ENCODE measurements at regions not wholly inside any gene's neighbourhood (a gene's known extent, or its start where the extent isn't known, plus 50 kb on each side); places are given as distances from the start of the nearest gene placed in this dataset.

DNA sequence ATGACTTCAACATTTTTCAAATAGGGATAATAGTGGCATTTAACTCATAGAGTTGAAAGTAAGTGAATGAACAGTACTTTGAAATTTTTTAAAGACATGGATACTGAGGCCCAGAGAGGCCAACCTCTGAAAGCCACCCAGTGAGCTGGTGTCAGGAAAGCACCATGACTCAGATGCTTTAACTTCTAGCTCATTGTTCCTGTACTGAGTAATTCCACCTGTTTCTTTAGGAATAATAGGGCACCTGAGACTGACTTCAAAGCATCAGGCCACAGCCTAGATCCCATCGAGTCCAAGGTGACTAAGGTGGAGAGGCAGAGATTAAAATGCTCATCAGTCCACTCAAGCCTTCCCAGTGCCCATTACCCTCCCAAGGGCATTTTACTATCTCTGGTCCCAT, 491.8 kb upstream of the TENM4 start (continued):
- TF ChIP-seq RXRA (IDR thresholded peaks at IDR 0.05) (no peak), EGR1 (IDR thresholded peaks at IDR 0.05; ENCODE audit: low read depth in 2 of 2) (no peak), HNF4A (conservative IDR thresholded peaks at IDR 0.05) (no peak), RAD21 (IDR thresholded peaks at IDR 0.05) (no peak)

DNA sequence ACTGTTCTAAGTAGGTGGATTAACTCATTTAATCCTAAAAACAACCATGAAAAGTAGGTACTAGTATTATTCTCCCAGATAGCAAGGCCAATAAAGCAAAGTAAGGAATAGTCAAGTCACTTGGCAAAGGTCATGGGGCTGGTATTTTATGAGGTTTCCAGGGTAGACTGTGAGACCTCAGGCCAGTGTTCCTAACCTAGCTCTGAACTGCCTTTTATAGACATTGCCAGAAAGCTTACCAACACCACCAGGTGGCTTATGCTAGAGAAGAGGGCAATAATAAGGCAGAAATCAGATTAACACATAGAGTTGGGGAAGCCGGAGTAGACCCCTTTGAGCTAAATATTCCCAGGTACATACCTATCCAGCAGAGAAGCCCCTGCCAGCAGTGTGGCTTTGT, 490.9 kb upstream of the TENM4 start:
- TF ChIP-seq EGR1 (IDR thresholded peaks at IDR 0.05; ENCODE audit: low read depth in 2 of 2): no peak
- no peak for TF ChIP-seq HNF4A (conservative IDR thresholded peaks at IDR 0.05)
- Histone ChIP-seq H3K36me3 (ENCODE audit: control insufficient read depth in 4 of 4, insufficient read depth in 3 of 4, low read depth in 1 of 4, low read length in 3 of 4) (no peaks in the 10 kb centered on the region), H3K27me3 (ENCODE audit: control insufficient read depth in 4 of 4, insufficient read depth in 4 of 4, low read length in 3 of 4) (no peaks in the 10 kb centered on the region), H3K4me1 (ENCODE audit: control insufficient read depth in 4 of 4, insufficient read depth in 4 of 4, low read length in 3 of 4) (no peaks in the 10 kb centered on the region), H3K4me3 (ENCODE audit: low read depth in 1 of 3, low read length in 3 of 3) (no peak overlapping the region), H3K9ac (ENCODE audit: low read depth in 1 of 2, low read length in 2 of 2) (no peak overlapping the region), H3K9me3 (ENCODE audit: control insufficient read depth in 4 of 4, low read length in 3 of 4) (no peaks in the 10 kb centered on the region), H3K27ac (ENCODE audit: low read depth in 1 of 2, low read length in 2 of 2) (no peak overlapping the region)
- DNase-seq (ENCODE audit: low spot score): no peak
- 91% methylated on average over 1 of the region's 1 CpG for WGBS

DNA sequence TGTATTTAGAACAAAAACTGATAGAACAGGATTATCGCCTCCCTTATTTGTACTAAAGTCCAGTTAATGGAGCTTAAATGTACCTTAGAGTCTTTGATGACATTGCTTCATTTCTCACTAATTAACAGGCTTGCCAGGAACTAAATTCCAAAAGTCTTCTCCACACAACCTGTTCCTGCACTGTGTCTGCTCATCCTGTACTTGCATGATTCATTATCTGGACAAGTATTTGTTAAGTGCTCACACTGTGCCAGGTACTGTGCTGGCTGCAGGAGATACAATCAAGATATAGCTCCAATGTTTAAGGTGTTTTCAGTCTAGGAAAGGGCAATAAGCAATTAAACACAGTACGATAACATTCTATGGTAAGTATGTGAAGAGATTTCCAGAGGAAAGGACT, 485.9 kb upstream of the TENM4 start:
- 87% methylated on average over 2 of the region's 2 CpGs for WGBS
- no peak for TF ChIP-seq NR2F2 (IDR thresholded peaks at IDR 0.05)
- TF ChIP-seq, protein P1, sequence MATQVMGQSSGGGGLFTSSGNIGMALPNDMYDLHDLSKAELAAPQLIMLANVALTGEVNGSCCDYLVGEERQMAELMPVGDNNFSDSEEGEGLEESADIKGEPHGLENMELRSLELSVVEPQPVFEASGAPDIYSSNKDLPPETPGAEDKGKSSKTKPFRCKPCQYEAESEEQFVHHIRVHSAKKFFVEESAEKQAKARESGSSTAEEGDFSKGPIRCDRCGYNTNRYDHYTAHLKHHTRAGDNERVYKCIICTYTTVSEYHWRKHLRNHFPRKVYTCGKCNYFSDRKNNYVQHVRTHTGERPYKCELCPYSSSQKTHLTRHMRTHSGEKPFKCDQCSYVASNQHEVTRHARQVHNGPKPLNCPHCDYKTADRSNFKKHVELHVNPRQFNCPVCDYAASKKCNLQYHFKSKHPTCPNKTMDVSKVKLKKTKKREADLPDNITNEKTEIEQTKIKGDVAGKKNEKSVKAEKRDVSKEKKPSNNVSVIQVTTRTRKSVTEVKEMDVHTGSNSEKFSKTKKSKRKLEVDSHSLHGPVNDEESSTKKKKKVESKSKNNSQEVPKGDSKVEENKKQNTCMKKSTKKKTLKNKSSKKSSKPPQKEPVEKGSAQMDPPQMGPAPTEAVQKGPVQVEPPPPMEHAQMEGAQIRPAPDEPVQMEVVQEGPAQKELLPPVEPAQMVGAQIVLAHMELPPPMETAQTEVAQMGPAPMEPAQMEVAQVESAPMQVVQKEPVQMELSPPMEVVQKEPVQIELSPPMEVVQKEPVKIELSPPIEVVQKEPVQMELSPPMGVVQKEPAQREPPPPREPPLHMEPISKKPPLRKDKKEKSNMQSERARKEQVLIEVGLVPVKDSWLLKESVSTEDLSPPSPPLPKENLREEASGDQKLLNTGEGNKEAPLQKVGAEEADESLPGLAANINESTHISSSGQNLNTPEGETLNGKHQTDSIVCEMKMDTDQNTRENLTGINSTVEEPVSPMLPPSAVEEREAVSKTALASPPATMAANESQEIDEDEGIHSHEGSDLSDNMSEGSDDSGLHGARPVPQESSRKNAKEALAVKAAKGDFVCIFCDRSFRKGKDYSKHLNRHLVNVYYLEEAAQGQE (IDR thresholded peaks at IDR 0.05): no peak
- no peak for TF ChIP-seq FOXA1 (IDR thresholded peaks at IDR 0.05)
- TF ChIP-seq TAF1 (conservative IDR thresholded peaks at IDR 0.05): no peak
- no peak for TF ChIP-seq JUND (IDR thresholded peaks at IDR 0.05)
- no peak for TF ChIP-seq HNF4G (IDR thresholded peaks at IDR 0.05)
- TF ChIP-seq SP1 (IDR thresholded peaks at IDR 0.05): no peak
- TF ChIP-seq, protein P2, sequence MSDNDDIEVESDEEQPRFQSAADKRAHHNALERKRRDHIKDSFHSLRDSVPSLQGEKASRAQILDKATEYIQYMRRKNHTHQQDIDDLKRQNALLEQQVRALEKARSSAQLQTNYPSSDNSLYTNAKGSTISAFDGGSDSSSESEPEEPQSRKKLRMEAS (IDR thresholded peaks at IDR 0.05): no peak
- TF ChIP-seq HNF4A (conservative IDR thresholded peaks at IDR 0.05): no peak
- TF ChIP-seq, protein P3, sequence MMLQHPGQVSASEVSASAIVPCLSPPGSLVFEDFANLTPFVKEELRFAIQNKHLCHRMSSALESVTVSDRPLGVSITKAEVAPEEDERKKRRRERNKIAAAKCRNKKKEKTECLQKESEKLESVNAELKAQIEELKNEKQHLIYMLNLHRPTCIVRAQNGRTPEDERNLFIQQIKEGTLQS (IDR thresholded peaks at IDR 0.05): no peak
- TF ChIP-seq EGR1 (IDR thresholded peaks at IDR 0.05; ENCODE audit: low read depth in 2 of 2): no peak
- TF ChIP-seq, protein P4, sequence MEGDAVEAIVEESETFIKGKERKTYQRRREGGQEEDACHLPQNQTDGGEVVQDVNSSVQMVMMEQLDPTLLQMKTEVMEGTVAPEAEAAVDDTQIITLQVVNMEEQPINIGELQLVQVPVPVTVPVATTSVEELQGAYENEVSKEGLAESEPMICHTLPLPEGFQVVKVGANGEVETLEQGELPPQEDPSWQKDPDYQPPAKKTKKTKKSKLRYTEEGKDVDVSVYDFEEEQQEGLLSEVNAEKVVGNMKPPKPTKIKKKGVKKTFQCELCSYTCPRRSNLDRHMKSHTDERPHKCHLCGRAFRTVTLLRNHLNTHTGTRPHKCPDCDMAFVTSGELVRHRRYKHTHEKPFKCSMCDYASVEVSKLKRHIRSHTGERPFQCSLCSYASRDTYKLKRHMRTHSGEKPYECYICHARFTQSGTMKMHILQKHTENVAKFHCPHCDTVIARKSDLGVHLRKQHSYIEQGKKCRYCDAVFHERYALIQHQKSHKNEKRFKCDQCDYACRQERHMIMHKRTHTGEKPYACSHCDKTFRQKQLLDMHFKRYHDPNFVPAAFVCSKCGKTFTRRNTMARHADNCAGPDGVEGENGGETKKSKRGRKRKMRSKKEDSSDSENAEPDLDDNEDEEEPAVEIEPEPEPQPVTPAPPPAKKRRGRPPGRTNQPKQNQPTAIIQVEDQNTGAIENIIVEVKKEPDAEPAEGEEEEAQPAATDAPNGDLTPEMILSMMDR (IDR thresholded peaks at IDR 0.05; ENCODE audit: low read depth, low read length, missing input control): no peak
- TF ChIP-seq, protein P5, sequence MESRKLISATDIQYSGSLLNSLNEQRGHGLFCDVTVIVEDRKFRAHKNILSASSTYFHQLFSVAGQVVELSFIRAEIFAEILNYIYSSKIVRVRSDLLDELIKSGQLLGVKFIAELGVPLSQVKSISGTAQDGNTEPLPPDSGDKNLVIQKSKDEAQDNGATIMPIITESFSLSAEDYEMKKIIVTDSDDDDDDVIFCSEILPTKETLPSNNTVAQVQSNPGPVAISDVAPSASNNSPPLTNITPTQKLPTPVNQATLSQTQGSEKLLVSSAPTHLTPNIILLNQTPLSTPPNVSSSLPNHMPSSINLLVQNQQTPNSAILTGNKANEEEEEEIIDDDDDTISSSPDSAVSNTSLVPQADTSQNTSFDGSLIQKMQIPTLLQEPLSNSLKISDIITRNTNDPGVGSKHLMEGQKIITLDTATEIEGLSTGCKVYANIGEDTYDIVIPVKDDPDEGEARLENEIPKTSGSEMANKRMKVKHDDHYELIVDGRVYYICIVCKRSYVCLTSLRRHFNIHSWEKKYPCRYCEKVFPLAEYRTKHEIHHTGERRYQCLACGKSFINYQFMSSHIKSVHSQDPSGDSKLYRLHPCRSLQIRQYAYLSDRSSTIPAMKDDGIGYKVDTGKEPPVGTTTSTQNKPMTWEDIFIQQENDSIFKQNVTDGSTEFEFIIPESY (IDR thresholded peaks at IDR 0.05): no peak
- TF ChIP-seq RAD21 (IDR thresholded peaks at IDR 0.05): no peak
- TF ChIP-seq RXRA (IDR thresholded peaks at IDR 0.05): no peak
- TF ChIP-seq GABPA (IDR thresholded peaks at IDR 0.05 in 1 of 2, conservative IDR thresholded peaks at IDR 0.05 in 1 of 2): no peak
- DNase-seq (ENCODE audit: low spot score): no peak
- H3K9ac ChIP-seq (ENCODE audit: low read depth in 1 of 2, low read length in 2 of 2): no peak overlapping the region
- H3K36me3 ChIP-seq (ENCODE audit: control insufficient read depth in 4 of 4, insufficient read depth in 3 of 4, low read depth in 1 of 4, low read length in 3 of 4): no peaks in the 10 kb centered on the region
- no peaks in the 10 kb centered on the region for H3K9me3 ChIP-seq (ENCODE audit: control insufficient read depth in 4 of 4, low read length in 3 of 4)
- H3K27ac ChIP-seq (ENCODE audit: low read depth in 1 of 2, low read length in 2 of 2): no peak overlapping the region
- no peaks in the 10 kb centered on the region for H3K4me1 ChIP-seq (ENCODE audit: control insufficient read depth in 4 of 4, insufficient read depth in 4 of 4, low read length in 3 of 4)
- no peak overlapping the region for H3K4me3 ChIP-seq (ENCODE audit: low read depth in 1 of 3, low read length in 3 of 3)
- H3K27me3 ChIP-seq (ENCODE audit: control insufficient read depth in 4 of 4, insufficient read depth in 4 of 4, low read length in 3 of 4): no peaks in the 10 kb centered on the region

Data from liver (tissue), 8 donors.